HG02798 (cell line): ENCODE measurements at regions not wholly inside any gene's neighbourhood (a gene's known extent, or its start where the extent isn't known, plus 50 kb on each side); places are given as distances from the start of the nearest gene placed in this dataset.
A peak's percentile ranks its signal among the peaks of the same experiment; 100 is the strongest.

ENCODE experiments used
- ATAC-seq: cut with Tn5 transposase; IDR thresholded peaks from one replicate; pipeline ENCODE4 v1.9.1; 2021; ENCODE audit warnings: mild to moderate bottlenecking; ENCODE audit not compliant: unreplicated experiment, poor library complexity

GRCh38 chr2:163008642-163009041, 170.1 kb upstream of the KCNH7 start:
- ATAC-seq: no peak

DNA sequence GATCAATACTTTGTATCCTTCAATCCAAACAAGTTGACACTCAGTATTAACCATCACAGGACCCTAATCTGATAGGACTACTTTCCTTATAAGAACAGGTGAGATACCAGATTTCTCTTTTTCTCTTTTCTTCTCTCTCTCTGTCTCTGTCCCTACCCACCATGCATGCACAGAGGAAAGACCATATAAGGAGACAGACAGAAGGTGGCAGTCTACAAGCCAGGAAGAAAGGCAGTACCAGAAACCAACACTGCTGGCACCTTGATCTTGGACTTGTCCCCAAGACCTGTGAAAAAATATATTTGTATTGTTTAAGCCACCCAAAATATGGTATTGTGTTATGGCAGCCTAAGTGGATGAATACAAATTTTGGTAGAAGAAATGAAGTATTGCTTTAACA, 156.2 kb upstream of the KCNH7 start:
- no peak for ATAC-seq

- no peak for ATAC-seq
Measured at GRCh38 chr2:162992828-162993227, 154.3 kb upstream of the KCNH7 start.

GRCh38 chr2:162989507-162989906, 150.9 kb upstream of the KCNH7 start:
- peak; percentile 40 for ATAC-seq

DNA sequence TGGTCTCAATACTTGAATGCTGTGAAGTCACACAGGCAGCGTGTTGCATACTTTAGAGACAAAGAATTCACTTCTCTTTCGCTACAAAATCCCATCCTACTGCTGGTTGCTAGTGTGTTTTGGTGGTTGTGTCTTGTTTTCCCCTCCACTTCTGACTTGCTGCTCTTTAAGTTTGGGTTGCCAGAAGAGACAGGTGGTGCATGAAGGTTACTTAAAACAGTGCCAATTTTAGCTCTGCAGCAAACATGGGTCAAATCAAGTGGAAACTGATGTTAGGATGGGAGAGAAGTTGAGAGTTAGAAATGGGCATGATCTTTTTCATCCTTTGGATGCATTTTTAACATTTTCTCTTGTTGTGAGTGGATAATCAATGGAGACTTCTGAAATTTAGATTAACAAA, 136.2 kb upstream of the KCNH7 start:
- ATAC-seq: no peak

DNA sequence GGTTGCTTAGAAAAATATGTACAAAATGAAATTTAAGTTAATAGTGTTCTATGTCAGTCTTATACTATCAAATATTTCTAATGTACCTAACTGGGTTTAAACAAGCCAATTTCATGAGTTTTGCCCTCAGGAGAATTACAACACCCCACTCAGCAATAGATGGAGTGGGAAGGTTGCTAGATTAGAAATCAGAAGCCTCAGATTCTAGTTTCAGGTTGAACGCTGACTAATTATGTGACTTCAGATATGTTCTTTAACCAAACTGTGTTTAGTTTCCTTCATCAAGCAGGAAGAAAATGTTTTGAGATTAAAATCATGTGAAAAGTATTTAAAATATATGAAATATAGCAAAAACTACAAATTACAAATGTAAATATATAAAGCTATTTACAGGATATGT, 133.8 kb upstream of the KCNH7 start:
- no peak for ATAC-seq

DNA sequence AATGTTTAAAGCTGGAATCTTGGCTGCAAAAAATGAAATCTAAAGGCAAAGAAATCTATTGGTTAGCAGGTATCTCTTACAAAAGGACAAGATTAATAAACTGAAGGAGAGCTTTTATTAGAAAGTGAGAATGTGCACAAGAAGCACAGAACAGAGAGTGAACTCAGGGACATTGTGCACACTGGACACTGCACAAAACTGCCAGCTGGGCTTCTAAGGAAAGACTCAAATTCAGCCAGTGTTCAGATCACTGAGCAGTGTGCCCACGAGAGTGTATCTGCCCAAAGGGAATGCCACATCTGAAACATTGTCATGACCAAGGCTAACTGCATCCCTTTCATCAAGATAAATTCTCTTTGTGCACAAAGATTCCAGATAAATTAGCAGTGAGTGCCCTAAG, 129.7 kb upstream of the KCNH7 start:
- ATAC-seq: no peak

- ATAC-seq: no peak
Measured at GRCh38 chr2:162967811-162968210, 129.2 kb upstream of the KCNH7 start.

DNA sequence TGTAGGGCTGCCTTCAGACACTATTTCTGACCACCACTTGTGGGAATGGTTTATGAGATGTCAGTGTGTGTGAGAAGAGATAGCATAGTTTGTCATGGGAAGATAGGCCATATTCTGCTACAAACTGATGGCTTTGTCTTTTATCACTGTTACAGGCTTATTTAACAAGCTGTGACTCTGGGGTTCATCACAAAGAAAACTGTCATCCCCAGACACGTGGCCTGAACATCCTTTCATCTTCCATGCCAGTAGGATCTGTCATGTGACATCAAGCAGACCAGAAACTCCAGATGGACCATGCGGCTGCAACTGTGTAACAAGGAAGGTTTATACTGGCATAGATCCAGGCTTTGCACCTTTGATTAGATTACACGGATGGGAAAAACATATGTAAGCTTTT, 128.6 kb upstream of the KCNH7 start:
- ATAC-seq: no peak

- ATAC-seq: no peak
Measured at GRCh38 chr2:162965191-162965590, 126.6 kb upstream of the KCNH7 start.

GRCh38 chr2:162964513-162964912, 125.9 kb upstream of the KCNH7 start:
- no peak for ATAC-seq

GRCh38 chr2:162963156-162963555, 124.6 kb upstream of the KCNH7 start:
- ATAC-seq: no peak

DNA sequence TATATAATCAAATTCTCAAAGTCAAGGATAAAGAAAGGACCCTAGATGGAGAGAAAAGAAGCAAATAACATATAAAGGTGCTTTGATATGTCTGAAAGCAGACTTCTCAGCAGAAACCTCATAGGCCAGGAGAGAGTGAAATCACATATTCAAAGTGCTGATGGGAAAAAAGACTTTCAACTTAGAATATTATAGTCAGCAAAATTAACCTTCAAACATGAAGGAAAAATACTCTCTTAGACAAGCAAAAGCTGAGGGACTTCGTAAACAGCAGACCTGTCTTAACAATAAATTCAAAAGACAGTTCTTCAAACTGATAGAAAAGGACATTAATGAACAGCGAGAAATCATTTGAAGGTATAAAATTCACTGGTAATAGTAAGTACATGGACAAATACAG, 107.2 kb upstream of the KCNH7 start:
- no peak for ATAC-seq

DNA sequence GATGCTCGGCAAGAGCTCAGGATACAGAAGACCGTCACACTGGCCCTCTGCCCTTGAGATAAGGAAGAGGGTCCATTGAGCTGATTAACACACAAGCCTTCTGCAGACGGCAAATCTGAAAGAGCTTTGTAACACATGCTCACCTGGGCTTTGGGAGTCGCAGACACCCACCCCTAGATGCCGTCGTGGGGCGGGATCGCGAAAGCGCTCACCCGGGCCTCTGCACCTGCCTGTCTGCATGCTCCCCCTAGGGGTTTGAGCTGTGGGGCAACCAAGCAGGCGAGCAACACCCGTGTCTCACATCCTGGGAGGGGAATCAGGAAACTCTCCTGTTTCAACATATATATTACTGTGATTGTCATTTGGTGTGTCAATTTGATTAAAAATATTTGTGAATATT, 99.8 kb upstream of the KCNH7 start:
- ATAC-seq: no peak

- ATAC-seq: no peak
Measured at GRCh38 chr2:162934191-162934590, 95.6 kb upstream of the KCNH7 start.

GRCh38 chr2:162932416-162932815, 93.8 kb upstream of the KCNH7 start:
- no peak for ATAC-seq

DNA sequence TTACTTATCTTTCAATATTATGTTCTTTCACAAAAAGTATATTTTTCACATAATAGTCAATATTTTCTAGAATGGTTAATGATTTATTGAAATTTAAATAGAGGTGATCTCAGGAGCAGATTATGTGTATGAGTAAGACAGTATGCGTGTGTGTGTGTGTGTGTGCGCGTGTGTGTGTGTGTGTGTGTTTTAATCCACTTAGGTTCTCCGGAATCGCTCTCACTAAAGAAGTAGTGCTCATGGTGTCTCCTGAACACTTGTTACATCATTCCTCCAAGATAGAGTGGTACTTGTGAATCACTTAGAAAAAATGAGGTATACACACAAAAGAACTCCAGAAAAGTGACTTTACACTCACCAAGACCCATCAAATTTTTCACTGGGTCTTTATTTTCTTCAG, 91.0 kb upstream of the KCNH7 start:
- no peak for ATAC-seq

DNA sequence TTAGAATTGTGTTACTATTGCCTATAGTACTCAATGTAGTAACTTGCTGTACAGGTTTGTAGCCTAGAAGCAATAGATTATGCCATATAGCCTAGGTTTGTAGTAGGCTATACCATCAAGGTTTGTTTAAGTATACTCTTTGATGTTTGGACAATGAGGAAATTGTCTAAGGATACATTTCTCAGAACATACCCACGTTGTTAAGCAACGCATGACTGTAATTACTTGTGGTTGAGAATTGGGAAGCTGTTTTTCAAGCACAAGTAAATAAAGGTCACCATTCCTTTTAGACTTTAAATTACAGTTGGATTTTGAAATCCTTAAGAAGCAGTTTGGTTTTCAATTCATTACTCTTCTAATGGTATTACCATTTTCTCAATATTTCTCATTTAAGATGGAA, 89.8 kb upstream of the KCNH7 start:
- ATAC-seq: no peak

DNA sequence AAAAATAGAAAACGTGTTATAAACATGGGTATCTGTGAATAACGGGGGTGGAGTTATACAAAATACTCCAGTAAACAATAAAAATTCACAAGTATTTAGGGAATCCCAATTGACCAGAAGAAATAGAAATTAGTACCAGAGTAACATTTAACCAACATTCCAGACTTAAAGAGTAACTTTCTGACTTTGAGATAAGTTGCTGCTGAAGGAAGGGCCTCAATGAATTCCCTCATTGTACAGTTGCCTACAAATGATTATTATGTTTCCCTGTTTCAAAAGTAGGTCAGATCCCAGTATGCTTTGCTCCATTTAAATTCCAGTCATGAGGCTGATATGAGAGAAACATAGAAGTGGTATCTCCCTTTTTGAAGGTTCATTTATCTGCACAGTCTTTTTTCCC, 88.3 kb upstream of the KCNH7 start:
- ATAC-seq: no peak

GRCh38 chr2:162926501-162926900, 87.9 kb upstream of the KCNH7 start:
- peak; percentile 38 for ATAC-seq

- peak; percentile 68 for ATAC-seq
Measured at GRCh38 chr2:162925595-162925994, 87.0 kb upstream of the KCNH7 start.

GRCh38 chr2:162919111-162919510, 80.5 kb upstream of the KCNH7 start:
- no peak for ATAC-seq

DNA sequence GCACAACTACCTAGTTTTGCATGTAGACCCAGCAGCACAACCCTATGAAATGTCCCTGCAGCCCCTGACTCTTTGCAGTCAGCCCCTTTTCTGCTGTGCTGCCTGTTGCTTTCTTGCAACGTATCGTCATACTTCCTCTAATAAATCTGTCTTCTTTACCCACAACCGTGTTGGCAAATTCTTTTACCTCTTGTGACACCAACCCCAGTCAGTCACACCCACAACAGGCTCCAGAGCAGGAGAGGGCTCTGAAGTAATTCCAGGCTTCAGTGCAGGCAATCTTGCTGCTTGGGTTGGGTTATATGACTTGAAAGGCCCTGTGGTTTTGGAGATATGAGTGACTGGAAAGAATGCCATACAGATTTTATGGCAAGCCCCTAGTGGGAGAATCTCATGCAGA, 79.1 kb upstream of the KCNH7 start:
- ATAC-seq: no peak
